GM10266 (cell line): ENCODE measurements at regions not wholly inside any gene's neighbourhood (a gene's known extent, or its start where the extent isn't known, plus 50 kb on each side); places are given as distances from the start of the nearest gene placed in this dataset.

Experiments used
- DNase-seq: peaks from one replicate; pipeline ENCODE4 v3.0.0; 2012; ENCODE audit errors: extremely low spot score
- CTCF ChIP-seq: IDR thresholded peaks from 2 replicates; pipeline ENCODE4 v1.5.1; 2012; ENCODE audit warnings: mild to moderate bottlenecking, low read depth; ENCODE audit not compliant: control insufficient read depth, insufficient read depth; ENCODE audit errors: missing control alignments

DNA sequence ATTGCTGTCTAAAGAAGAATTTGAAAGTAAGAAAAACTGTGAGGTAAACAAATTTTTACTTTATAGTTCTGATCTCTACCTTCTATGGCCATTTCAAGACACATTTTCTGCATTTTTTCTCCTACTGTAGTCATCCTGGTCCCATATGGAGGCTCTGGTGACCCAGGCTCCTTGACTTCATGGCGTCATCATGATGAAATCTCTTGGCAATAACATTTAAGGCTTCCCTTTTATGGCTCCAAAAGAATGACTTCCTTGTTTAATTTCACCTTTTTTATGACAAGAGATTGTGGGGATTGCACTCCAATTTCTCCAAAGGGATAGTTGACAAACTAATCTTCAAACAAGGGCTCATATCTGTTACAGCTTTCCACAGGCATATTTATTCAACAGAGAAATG is 143.0 kb upstream of the SCN7A start:
- no peak for DNase-seq
- TF ChIP-seq CTCF: no peak

- DNase-seq: no peak
- TF ChIP-seq CTCF: no peak
Observed at GRCh38 chr2:166634706-166635105, 140.7 kb upstream of the SCN7A start.

- no peak for TF ChIP-seq CTCF
- DNase-seq: no peak
Observed at GRCh38 chr2:166632616-166633015, 138.6 kb upstream of the SCN7A start.

- no peak for DNase-seq
- TF ChIP-seq CTCF: no peak
Observed at GRCh38 chr2:166628478-166629136, 134.6 kb upstream of the SCN7A start.

GRCh38 chr2:166627893-166628292 is 133.8 kb upstream of the SCN7A start:
- no peak for DNase-seq
- no peak for TF ChIP-seq CTCF

- DNase-seq: no peak
- no peak for TF ChIP-seq CTCF
Observed at GRCh38 chr2:166625670-166626069, 131.6 kb upstream of the SCN7A start.

- no peak for TF ChIP-seq CTCF
- no peak for DNase-seq
Observed at GRCh38 chr2:166614503-166614902, 120.5 kb upstream of the SCN7A start.
